RWPE1 (cell line): ENCODE measurements at regions not wholly inside any gene's neighbourhood (a gene's known extent, or its start where the extent isn't known, plus 50 kb on each side); places are given as distances from the start of the nearest gene placed in this dataset.

Experiments
- CTCF ChIA-PET: fragments of 350-600 bp; sonication (Branson Sonifier 250); formaldehyde crosslinking; extraction: SDS; loops from one replicate; lab custom pipeline; 2021; lab: Yijun Ruan, JAX
- POLR2A ChIA-PET: fragments of 400-600 bp; formaldehyde crosslinking; extraction: SDS; loops from one replicate; lab custom pipeline; 2020; ENCODE audit warnings: antibody characterized with exemption; ENCODE audit not compliant: low non-redundant PET; lab: Yijun Ruan, JAX
- DNase-seq: peaks from one replicate; pipeline ENCODE4 v3.0.0; 2012; ENCODE audit warnings: low spot score
- H3K27ac ChIP-seq: fragments of 450-650 bp; 2 replicates; pipeline ENCODE4 v1.5.1; 2017
- CTCF ChIP-seq: fragments of 450-650 bp; conservative IDR thresholded peaks from 2 replicates; pipeline ENCODE4 v1.5.1; 2017; ENCODE audit warnings: low read depth, mild to moderate bottlenecking

GRCh38 chr3:110491413-110491812 is 580.2 kb upstream of the NECTIN3 start:
- ChIA-PET POLR2A (no interaction called here), CTCF (no interaction called here)
- TF ChIP-seq CTCF, result no peak
- no peak overlapping the region for H3K27ac ChIP-seq
- DNase-seq, result no peak

- ChIA-PET CTCF (interaction anchor here (0.6 kb wide), 1 partner anchor 55 kb away, joined by 3 read pairs; no protein-coding TSS in a partner anchor), POLR2A (no interaction called here)
- no peak overlapping the region for H3K27ac ChIP-seq
- no peak for DNase-seq
- TF ChIP-seq CTCF, result no peak
These were observed 578.7 kb upstream of the NECTIN3 start for GRCh38 chr3:110492876-110493275.

- ChIA-PET CTCF (no interaction called here), POLR2A (no interaction called here)
- H3K27ac ChIP-seq, result no peak overlapping the region
- TF ChIP-seq CTCF, result no peak
- DNase-seq, result no peak
These were observed 578.1 kb upstream of the NECTIN3 start for GRCh38 chr3:110493438-110494092.

GRCh38 chr3:110494093-110494490 is 577.5 kb upstream of the NECTIN3 start:
- CTCF ChIA-PET, result no interaction called here
- DNase-seq, result no peak
- no peak overlapping the region for H3K27ac ChIP-seq
- POLR2A ChIA-PET, result interaction anchor here (0.6 kb wide), 1 partner anchor 648 kb away, joined by 4 read pairs; no protein-coding TSS in a partner anchor
- TF ChIP-seq CTCF, result no peak

- CTCF ChIA-PET, result no interaction called here
- TF ChIP-seq CTCF, result no peak
- POLR2A ChIA-PET, result interaction anchor here (0.6 kb wide), 1 partner anchor 648 kb away, joined by 4 read pairs; no protein-coding TSS in a partner anchor
- no peak for DNase-seq
- no peak overlapping the region for H3K27ac ChIP-seq
These were observed 576.9 kb upstream of the NECTIN3 start for GRCh38 chr3:110494728-110495127.

- CTCF ChIA-PET, result no interaction called here
- TF ChIP-seq CTCF, result no peak
- POLR2A ChIA-PET, result no interaction called here
- no peak overlapping the region for H3K27ac ChIP-seq
- DNase-seq, result no peak
These were observed 576.3 kb upstream of the NECTIN3 start for GRCh38 chr3:110495201-110495927.
